ENCODE measurements at regions not wholly inside any gene's neighbourhood (a gene's known extent, or its start where the extent isn't known, plus 50 kb on each side); places are given as distances from the start of the nearest gene placed in this dataset.

DNA sequence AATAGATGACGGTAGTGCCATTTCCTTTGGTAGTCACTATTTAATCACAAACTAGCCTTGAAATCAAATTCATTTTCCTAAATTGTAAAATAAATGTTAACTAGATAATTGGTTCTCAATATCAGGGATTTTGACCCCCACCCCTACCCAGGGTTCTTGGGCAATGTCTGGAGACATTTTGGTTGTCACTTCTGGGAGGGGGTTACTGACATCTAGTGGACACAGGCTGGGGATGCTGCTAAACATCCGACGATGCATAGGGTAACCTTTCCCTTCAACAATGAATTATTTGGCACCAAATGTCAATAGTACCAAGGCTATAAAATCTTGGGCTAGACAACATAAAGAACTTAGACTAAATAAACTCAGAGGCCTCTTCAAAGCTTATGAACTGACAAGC lies 285.8 kb upstream of the TRPC5 start:
- TF ChIP-seq, protein P1, sequence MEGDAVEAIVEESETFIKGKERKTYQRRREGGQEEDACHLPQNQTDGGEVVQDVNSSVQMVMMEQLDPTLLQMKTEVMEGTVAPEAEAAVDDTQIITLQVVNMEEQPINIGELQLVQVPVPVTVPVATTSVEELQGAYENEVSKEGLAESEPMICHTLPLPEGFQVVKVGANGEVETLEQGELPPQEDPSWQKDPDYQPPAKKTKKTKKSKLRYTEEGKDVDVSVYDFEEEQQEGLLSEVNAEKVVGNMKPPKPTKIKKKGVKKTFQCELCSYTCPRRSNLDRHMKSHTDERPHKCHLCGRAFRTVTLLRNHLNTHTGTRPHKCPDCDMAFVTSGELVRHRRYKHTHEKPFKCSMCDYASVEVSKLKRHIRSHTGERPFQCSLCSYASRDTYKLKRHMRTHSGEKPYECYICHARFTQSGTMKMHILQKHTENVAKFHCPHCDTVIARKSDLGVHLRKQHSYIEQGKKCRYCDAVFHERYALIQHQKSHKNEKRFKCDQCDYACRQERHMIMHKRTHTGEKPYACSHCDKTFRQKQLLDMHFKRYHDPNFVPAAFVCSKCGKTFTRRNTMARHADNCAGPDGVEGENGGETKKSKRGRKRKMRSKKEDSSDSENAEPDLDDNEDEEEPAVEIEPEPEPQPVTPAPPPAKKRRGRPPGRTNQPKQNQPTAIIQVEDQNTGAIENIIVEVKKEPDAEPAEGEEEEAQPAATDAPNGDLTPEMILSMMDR (IDR thresholded peaks at IDR 0.05): peak in 5 of 9 donors; percentile 13 to 29 (median 20)
- H3K36me3 ChIP-seq: no peaks in the 10 kb centered on the region
- no peak overlapping the region for H3K27ac ChIP-seq
- intact Hi-C loops (cut with DNase I): no loop called here
- no peaks in the 10 kb centered on the region for H3K4me1 ChIP-seq
- 34 to 36% methylated on average over 3 of the region's 3 CpGs for WGBS, 2 donors
- peaks cover 0 to 10% (median 0%) of the 10 kb centered on the region in 7 donors for H3K27me3 ChIP-seq
- ATAC-seq: no peak
- no peaks in the 10 kb centered on the region for H3K9me3 ChIP-seq
- no peak for DNase-seq
- H3K4me3 ChIP-seq: no peak overlapping the region

DNA sequence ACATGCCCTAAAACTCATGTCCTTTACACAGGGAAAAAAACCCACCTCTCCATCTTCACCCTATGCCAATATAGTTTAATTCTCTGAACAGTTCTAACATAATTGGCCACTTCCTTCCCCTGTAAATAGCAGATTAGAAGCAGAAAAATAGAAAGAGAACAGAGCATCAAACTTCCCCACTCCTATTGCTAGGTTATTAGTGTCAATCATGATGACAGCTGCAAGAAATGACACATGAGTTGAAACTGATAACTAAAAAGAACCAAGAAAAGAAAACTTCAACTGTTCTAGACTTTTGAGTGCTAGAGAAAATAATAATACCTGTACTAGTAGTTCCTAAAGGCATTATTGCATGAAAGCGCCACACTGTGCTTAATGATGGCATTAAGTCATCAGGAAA lies 284.5 kb upstream of the TRPC5 start:
- Histone ChIP-seq H3K9me3 (no peaks in the 10 kb centered on the region), H3K4me3 (no peak overlapping the region), H3K27me3 (peaks cover 0 to 10% (median 0%) of the 10 kb centered on the region in 7 donors), H3K36me3 (no peaks in the 10 kb centered on the region), H3K4me1 (no peaks in the 10 kb centered on the region), H3K27ac (no peak overlapping the region)
- no peak for ATAC-seq
- WGBS, 2 donors: 92 to 100% methylated on average over 1 of the region's 1 CpG
- intact Hi-C loops (cut with DNase I): no loop called here
- no peak for DNase-seq
- TF ChIP-seq, protein P1 (IDR thresholded peaks at IDR 0.05): no peak

DNA sequence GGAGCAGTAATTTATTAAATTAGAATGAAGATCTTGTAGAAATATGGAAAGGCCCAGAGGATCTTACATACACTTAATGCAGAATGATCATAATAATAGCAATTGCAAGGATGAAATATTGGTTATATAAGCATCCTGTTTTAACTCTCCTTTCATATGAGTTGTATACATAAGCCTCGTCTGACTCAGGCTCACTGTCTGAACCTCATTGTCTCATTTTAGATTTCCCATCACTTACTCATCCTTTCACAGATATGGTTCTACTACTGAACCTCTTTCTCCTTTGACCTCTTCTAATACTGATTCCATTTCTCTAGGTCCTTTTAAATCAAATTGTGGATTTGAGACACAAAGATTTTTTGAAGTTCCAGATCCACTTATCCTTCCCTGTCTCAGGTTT lies 277.3 kb upstream of the TRPC5 start:
- Histone ChIP-seq H3K4me3 (no peak overlapping the region), H3K27ac (no peak overlapping the region), H3K4me1 (no peaks in the 10 kb centered on the region), H3K27me3 (peaks cover 0 to 10% (median 0%) of the 10 kb centered on the region in 7 donors), H3K36me3 (no peaks in the 10 kb centered on the region), H3K9me3 (no peaks in the 10 kb centered on the region)
- WGBS, 2 donors: 50 to 86% methylated on average over 1 of the region's 1 CpG
- TF ChIP-seq, protein P1 (IDR thresholded peaks at IDR 0.05): no peak
- ATAC-seq: no peak
- no peak for DNase-seq
- intact Hi-C loops (cut with DNase I): no loop called here

DNA sequence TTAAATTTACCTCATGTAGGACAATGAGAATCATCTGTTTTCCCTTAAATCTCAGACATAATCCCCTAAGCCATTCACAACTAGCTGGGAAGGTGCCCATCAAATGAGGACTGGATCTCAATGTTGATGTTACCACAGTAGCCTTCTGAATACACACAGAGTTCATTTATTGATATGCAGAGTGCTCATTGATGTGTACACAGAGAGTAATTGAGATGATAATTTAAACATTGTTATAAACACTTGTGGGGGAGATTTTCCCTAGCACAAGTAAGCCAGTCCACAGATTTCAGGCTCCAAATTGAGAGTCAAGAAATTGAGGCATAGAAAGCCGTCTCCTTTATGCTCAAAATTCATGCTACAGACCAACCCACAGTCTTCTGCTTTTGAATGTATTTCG lies 273.4 kb upstream of the TRPC5 start:
- Histone ChIP-seq H3K4me3 (no peak overlapping the region), H3K27ac (no peak overlapping the region), H3K27me3 (peaks cover 0 to 10% (median 0%) of the 10 kb centered on the region in 7 donors), H3K9me3 (peaks cover 0 to 10% (median 0%) of the 10 kb centered on the region in 11 donors), H3K36me3 (no peaks in the 10 kb centered on the region), H3K4me1 (no peaks in the 10 kb centered on the region)
- intact Hi-C loops (cut with DNase I): no loop called here
- 55 to 62% methylated on average over 2 of the region's 2 CpGs for WGBS, 2 donors
- DNase-seq (no peak), ATAC-seq (no peak)
- TF ChIP-seq, protein P1 (IDR thresholded peaks at IDR 0.05): no peak
